ENCODE measurements at regions not wholly inside any gene's neighbourhood (a gene's known extent, or its start where the extent isn't known, plus 50 kb on each side); places are given as distances from the start of the nearest gene placed in this dataset.

- DNase-seq, result no peak
- Histone ChIP-seq H3K36me3 (ENCODE audit: insufficient read depth in 1 of 2, low read depth in 1 of 2) (no peaks in the 10 kb centered on the region), H3K4me3 (no peak overlapping the region), H3K27ac (no peak overlapping the region), H3K9me3 (no peaks in the 10 kb centered on the region), H3K4me1 (no peaks in the 10 kb centered on the region), H3K27me3 (ENCODE audit: insufficient read depth in 3 of 3, low read length in 2 of 3) (no peaks in the 10 kb centered on the region)
- no peak for ATAC-seq
- no peak for TF ChIP-seq CTCF (IDR thresholded peaks at IDR 0.05)
- intact Hi-C loops (cut with DNase I), result no loop called here
- 77 to 80% (median 80%) methylated on average over 5 of the region's 5 CpGs for WGBS, 3 donors
These were observed 928.1 kb downstream of the CCSER2 start for GRCh38 chr10:85256481-85256880.

- no peaks in the 10 kb centered on the region for H3K27me3 ChIP-seq (ENCODE audit: insufficient read depth in 3 of 3, low read length in 2 of 3)
- intact Hi-C loops (cut with DNase I), result no loop called here
- H3K4me3 ChIP-seq, result no peak overlapping the region
- H3K36me3 ChIP-seq (ENCODE audit: insufficient read depth in 1 of 2, low read depth in 1 of 2), result no peaks in the 10 kb centered on the region
- TF ChIP-seq CTCF (IDR thresholded peaks at IDR 0.05), result no peak
- H3K27ac ChIP-seq, result no peak overlapping the region
- H3K9me3 ChIP-seq, result no peaks in the 10 kb centered on the region
- no peaks in the 10 kb centered on the region for H3K4me1 ChIP-seq
- 51 to 72% (median 62%) methylated on average over 4 of the region's 4 CpGs for WGBS, 3 donors
- ATAC-seq (no peak), DNase-seq (no peak)
These were observed 931.5 kb downstream of the CCSER2 start for GRCh38 chr10:85259908-85260307.

GRCh38 chr10:85262992-85263391, 934.6 kb downstream of the CCSER2 start:
- ATAC-seq (no peak), DNase-seq (no peak)
- Histone ChIP-seq H3K4me3 (no peak overlapping the region), H3K27me3 (ENCODE audit: insufficient read depth in 3 of 3, low read length in 2 of 3) (peaks cover 0 to 2% (median 0%) of the 10 kb centered on the region in 3 donors), H3K4me1 (no peaks in the 10 kb centered on the region), H3K9me3 (no peaks in the 10 kb centered on the region), H3K36me3 (ENCODE audit: insufficient read depth in 1 of 2, low read depth in 1 of 2) (no peaks in the 10 kb centered on the region), H3K27ac (no peak overlapping the region)
- no peak for TF ChIP-seq CTCF (IDR thresholded peaks at IDR 0.05)
- intact Hi-C loops (cut with DNase I), result no loop called here

GRCh38 chr10:85265121-85265520, 936.7 kb downstream of the CCSER2 start:
- no peaks in the 10 kb centered on the region for H3K4me1 ChIP-seq
- no peak for TF ChIP-seq CTCF (IDR thresholded peaks at IDR 0.05)
- intact Hi-C loops (cut with DNase I), result no loop called here
- H3K36me3 ChIP-seq (ENCODE audit: insufficient read depth in 1 of 2, low read depth in 1 of 2), result no peaks in the 10 kb centered on the region
- ATAC-seq, result no peak
- no peak for DNase-seq
- no peak overlapping the region for H3K27ac ChIP-seq
- H3K4me3 ChIP-seq, result no peak overlapping the region
- H3K9me3 ChIP-seq, result no peaks in the 10 kb centered on the region
- peaks cover 0 to 2% (median 0%) of the 10 kb centered on the region in 3 donors for H3K27me3 ChIP-seq (ENCODE audit: insufficient read depth in 3 of 3, low read length in 2 of 3)

GRCh38 chr10:85266808-85267207, 938.4 kb downstream of the CCSER2 start:
- 79 to 86% (median 79%) methylated on average over 1 of the region's 1 CpG for WGBS, 3 donors
- peaks cover 0 to 2% (median 0%) of the 10 kb centered on the region in 3 donors for H3K27me3 ChIP-seq (ENCODE audit: insufficient read depth in 3 of 3, low read length in 2 of 3)
- H3K36me3 ChIP-seq (ENCODE audit: insufficient read depth in 1 of 2, low read depth in 1 of 2), result no peaks in the 10 kb centered on the region
- no peak overlapping the region for H3K27ac ChIP-seq
- intact Hi-C loops (cut with DNase I), result no loop called here
- H3K9me3 ChIP-seq, result peaks cover 7% of the 10 kb centered on the region
- no peak for DNase-seq
- no peak overlapping the region for H3K4me3 ChIP-seq
- no peak for TF ChIP-seq CTCF (IDR thresholded peaks at IDR 0.05)
- ATAC-seq, result no peak
- no peaks in the 10 kb centered on the region for H3K4me1 ChIP-seq

Measured in psoas muscle (tissue), 7 donors.